ENCODE measurements at regions not wholly inside any gene's neighbourhood (a gene's known extent, or its start where the extent isn't known, plus 50 kb on each side); places are given as distances from the start of the nearest gene placed in this dataset.

GRCh38 chr14:94998110-94998509, 159.2 kb downstream of the DICER1 start:
- DNase-seq (ENCODE audit: low spot score in 2 of 2) (no peak), FAIRE-seq (no peak)

- FAIRE-seq (no peak), DNase-seq (ENCODE audit: low spot score in 2 of 2) (no peak)
Observed at GRCh38 chr14:94995551-94995950, 161.8 kb downstream of the DICER1 start.

DNA sequence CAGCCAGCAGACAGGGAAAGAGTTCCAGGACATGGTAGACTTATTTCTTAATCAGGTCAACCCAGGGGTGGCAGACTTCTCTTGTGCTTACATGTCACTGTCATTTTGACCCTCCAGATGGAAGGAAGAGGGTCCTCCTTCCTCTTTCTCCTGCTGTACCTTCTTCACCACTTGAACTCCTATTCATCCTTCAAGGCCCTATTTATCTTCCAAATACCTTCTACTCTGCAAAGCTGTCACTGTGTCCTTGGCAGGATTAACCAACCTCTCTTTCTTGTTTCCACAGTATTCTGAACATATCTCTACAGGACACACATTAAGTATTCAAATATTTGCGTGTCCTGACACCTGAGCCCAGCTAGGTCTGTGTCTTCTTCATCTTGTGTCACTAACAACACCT, 163.1 kb downstream of the DICER1 start:
- no peak for FAIRE-seq
- no peak for DNase-seq (ENCODE audit: low spot score in 2 of 2)

DNA sequence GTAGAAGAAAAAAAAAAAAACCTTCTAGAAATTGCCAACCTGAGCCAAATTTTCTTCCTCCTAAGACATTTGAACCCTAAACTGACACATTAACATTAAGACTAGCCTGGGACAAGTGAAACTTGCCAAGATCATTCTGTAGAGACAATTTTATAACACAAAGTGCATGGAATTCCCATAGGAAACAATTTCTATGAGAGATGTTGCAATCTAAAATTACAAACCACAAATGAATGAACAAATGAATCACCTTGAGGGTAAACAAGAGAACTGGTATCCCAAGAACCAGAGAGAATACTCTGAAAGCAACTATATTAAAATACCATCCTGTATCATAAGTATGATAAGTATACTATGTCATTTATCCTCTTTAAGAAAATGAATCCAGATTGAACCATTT, 165.3 kb downstream of the DICER1 start:
- DNase-seq (ENCODE audit: low spot score in 2 of 2) (no peak), FAIRE-seq (no peak)

GRCh38 chr14:94989946-94990345, 167.4 kb downstream of the DICER1 start:
- no peak for DNase-seq (ENCODE audit: low spot score in 2 of 2)
- FAIRE-seq = no peak

DNA sequence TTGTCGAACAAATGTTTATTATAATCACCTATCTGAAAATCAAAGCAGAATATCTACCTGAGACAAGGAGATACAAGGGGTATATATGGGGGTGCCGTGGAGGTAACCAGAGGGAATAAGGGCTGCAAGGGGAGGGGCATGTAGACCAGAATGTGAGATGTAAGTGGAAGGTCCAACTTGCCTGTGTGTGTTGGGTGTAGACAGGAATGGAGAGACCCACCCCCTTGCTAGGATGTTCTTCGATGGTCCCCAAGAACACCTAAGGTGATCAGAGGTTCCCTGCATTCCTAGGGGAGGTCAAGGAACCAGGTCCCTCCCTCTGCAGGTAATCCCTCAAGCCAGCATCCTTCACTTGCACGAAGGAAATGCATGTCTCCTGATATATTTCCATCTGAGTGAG, 167.9 kb downstream of the DICER1 start:
- no peak for FAIRE-seq
- DNase-seq (ENCODE audit: low spot score in 2 of 2) = no peak

- FAIRE-seq (no peak), DNase-seq (ENCODE audit: low spot score in 2 of 2) (no peak)
Observed at GRCh38 chr14:94987409-94987808, 169.9 kb downstream of the DICER1 start.

DNA sequence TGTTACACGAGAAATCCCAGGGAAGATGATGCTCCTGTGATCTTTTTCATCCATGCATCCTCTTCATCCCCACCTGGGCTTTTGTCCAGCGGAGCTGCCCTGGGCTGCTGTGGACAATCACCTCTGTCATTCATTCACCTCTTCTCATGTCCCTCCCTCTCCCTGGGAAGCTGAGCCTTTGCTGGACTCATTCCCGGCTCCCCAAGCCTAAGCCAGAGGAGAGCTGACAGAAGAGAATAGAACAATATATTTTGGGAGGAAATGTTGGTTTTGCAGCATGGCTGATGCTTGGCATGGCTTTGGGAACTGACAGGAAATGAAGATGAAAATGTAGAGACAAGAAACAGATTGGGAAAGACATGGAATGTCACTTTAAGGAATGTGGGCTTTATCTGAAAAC, 177.4 kb downstream of the DICER1 start:
- FAIRE-seq (no peak), DNase-seq (ENCODE audit: low spot score in 2 of 2) (no peak)

- FAIRE-seq (no peak), DNase-seq (ENCODE audit: low spot score in 2 of 2) (no peak)
Observed at GRCh38 chr14:94977016-94977415, 180.3 kb downstream of the DICER1 start.

- DNase-seq (ENCODE audit: low spot score in 2 of 2) (no peak), FAIRE-seq (no peak)
Observed at GRCh38 chr14:94975366-94975765, 182.0 kb downstream of the DICER1 start.

GRCh38 chr14:94974893-94975292, 182.4 kb downstream of the DICER1 start:
- DNase-seq (ENCODE audit: low spot score in 2 of 2) (no peak), FAIRE-seq (no peak)

DNA sequence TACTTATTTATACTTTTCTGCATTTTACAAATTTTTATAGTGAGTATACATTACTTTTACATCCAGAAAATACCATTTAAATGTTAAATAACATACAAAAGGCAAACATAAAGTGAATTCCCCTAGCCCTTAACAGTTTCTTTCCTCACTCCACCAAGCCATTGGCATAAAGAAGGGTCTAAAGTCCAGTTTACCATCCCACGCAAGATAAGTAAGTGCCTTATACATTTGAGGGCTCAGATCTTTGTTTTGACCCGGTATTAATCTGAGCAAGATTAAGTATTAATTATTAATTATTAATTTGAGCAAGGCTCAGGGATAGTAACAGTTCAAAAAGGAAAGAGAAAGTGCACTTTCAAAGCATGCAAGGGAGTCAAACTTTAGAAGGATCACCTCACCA, 182.9 kb downstream of the DICER1 start:
- no peak for FAIRE-seq

GRCh38 chr14:94971750-94972149, 185.6 kb downstream of the DICER1 start:
- peak; percentile 5 to 26 for DNase-seq (ENCODE audit: low spot score in 2 of 2)
- no peak for FAIRE-seq

More for the DNA sequence above, 182.9 kb downstream of the DICER1 start:
- no peak for DNase-seq (ENCODE audit: low spot score in 2 of 2)

- DNase-seq (ENCODE audit: low spot score in 2 of 2) (no peak), FAIRE-seq (no peak)
Observed at GRCh38 chr14:94970941-94971730, 186.2 kb downstream of the DICER1 start.

GRCh38 chr14:94969766-94970165, 187.6 kb downstream of the DICER1 start:
- no peak for DNase-seq (ENCODE audit: low spot score in 2 of 2)
- FAIRE-seq = no peak

- FAIRE-seq (no peak), DNase-seq (ENCODE audit: low spot score in 2 of 2) (no peak)
Observed at GRCh38 chr14:94966868-94967267, 190.5 kb downstream of the DICER1 start.

DNA sequence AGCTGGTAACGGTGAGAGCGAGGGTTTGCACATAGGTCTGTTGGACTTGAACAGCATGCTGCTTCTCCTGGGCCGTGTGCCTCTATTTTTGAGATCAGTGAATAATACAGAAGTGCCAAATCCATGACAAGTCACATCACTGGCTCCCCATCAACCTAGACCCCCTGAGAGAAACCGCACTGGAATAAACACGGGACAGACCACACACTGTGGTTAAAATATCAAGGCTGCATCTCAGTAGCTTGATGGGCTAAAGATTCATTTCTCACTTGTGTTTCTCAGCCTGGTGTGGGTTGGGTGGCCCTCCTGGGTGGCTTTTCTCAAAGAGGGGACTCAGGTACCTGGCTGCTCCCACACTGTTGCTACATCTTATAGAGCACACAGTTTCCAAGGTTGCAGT, 191.0 kb downstream of the DICER1 start:
- no peak for FAIRE-seq
- no peak for DNase-seq (ENCODE audit: low spot score in 2 of 2)

- no peak for FAIRE-seq
- DNase-seq (ENCODE audit: low spot score in 2 of 2) = no peak
Observed at GRCh38 chr14:94965551-94966313, 191.6 kb downstream of the DICER1 start.

DNA sequence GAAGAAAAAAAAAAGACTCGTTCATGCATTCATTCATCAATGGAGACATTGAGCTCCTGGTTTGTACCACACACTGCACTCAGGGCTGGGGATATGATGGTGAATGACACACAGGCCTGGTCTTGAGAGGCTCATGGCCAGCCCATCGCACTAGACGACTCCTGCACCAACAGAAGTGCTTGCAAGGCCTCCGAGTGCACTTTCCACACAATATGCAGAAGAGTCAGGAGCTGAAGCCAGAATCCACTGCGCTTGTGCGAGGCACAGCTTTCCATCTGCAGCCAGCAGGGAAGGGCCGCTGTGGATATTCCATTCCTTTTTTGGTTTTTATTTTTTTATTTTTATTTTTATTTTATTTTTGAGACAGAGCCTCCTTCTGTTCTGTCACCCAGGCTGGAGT, 192.4 kb downstream of the DICER1 start:
- FAIRE-seq (no peak), DNase-seq (ENCODE audit: low spot score in 2 of 2) (no peak)

GRCh38 chr14:94964181-94964580, 193.1 kb downstream of the DICER1 start:
- no peak for DNase-seq (ENCODE audit: low spot score in 2 of 2)
- no peak for FAIRE-seq

GRCh38 chr14:94963051-94963450, 193.1 kb upstream of the GSC start:
- no peak for DNase-seq (ENCODE audit: low spot score in 2 of 2)
- no peak for FAIRE-seq

DNA sequence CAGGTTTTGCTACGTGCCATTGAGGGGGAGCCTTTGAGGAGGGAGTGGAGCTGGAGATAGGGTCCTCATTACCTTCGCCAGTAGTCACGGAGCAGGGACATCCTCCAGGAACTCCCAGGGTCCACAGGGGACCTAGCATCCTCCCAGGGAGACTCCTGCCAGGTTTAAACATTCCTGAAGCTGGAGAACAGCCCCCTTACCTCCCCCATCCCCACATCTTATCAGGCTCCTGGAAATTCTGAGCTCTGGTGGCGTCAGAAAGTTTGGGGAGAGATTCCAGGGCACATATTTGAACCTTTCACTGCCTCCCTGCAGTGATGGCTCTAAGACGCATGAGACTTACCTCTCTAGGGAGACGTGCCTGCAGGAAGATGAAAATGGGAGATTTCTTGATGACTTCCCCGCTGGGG, 192.3 kb upstream of the GSC start:
- DNase-seq (ENCODE audit: low spot score in 2 of 2) = no peak
- FAIRE-seq = no peak

Data from frontal cortex (tissue), 3 donors.